HG03565 (cell line): ENCODE measurements at regions not wholly inside any gene's neighbourhood (a gene's known extent, or its start where the extent isn't known, plus 50 kb on each side); places are given as distances from the start of the nearest gene placed in this dataset.

Experiments used
- ATAC-seq: cut with Tn5 transposase; IDR thresholded peaks from one replicate; pipeline ENCODE4 v1.9.1; 2021; ENCODE audit warnings: mild to moderate bottlenecking, moderate library complexity; ENCODE audit not compliant: unreplicated experiment

DNA sequence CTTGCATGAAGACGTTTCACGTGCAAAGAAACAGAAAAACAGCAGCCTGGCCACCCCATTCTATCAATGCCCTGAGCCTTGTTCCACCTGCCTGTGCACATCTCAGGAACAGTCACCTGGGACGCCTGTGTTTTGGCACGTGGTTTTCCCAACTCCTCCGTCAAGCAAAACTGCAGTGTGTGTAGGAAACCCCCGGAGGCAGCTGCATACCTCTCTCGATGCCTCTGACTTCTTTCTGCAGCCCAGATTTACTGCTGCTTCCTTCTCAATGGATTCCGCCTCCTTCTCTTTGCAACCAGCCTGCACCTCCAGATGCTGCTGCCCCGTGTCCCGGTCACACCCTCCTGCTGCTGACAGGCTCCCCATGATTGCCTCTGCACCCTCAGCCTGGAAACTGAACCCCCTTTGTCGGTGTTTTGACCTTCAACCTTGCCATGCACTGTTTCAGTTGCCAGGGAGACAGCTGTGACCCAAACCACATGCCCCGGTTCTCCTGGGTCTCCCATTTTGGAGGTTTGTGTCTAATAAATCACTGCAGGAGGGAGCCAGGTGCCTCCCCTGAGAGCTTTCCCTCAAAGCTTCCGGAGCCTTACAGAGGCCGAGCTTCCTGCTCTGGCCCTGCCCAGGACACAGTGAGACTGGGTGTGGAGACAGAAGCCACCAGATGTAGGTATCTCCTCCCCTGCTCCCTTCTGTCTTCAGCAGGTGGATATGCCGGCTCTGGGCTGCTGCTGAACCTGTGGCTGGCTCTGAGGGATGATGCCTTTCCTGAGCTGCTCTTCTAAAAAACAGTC is 395.5 kb upstream of the IRX1 start:
- no peak for ATAC-seq

DNA sequence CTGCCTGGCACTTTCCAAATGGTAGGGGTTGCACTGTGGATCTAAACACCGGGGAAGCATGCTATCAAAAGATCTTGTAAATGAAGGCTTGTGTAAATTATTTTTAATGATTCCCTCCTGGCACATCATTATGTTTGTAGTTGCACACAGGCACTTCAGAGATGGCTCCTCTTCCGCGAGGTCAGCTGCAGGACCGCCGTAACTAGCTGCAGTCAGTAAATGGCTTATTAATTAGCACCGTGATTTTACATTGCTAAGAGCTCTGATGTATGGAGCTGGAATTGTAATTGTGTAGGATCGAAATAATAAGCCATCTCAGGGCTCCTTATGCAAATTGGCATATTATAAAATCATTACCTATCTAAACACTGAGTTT is 397.6 kb upstream of the IRX1 start:
- ATAC-seq: no peak

DNA sequence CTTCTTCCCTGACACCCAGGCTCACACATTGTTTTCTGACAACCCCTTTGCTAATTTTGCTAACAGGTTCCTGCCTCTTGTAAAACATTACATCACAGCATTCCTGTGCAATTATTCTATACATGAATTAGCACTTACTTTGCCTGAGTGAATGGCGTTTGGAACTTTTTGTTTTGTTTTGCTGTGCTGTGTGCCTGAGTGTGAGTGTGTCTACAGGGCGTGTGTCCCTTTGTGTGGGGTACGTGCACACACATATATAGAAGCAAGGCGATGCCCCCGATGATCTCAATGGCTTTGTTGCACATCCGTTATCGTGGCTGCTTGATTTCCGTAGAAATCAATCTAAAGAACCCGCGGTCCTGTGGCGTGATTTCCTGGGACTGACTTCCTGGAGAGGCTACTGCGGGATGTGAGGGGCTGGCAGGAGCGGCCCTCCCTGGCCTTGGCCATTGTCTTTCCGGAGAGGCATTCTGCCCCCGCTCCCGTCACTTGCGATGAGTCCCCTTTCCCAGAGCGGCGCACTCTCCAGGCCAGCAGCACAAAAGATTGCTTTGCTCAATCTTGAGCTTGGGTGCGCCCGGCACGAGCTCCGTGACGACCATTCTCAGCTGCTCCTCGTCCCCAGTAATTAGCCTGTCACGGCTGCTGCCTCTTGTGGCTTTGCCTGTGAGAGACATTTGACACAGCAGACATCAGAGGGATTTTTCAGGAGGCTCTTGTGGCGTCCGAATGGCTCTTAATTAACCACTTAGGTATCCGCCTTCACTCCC is 398.1 kb upstream of the IRX1 start:
- no peak for ATAC-seq

DNA sequence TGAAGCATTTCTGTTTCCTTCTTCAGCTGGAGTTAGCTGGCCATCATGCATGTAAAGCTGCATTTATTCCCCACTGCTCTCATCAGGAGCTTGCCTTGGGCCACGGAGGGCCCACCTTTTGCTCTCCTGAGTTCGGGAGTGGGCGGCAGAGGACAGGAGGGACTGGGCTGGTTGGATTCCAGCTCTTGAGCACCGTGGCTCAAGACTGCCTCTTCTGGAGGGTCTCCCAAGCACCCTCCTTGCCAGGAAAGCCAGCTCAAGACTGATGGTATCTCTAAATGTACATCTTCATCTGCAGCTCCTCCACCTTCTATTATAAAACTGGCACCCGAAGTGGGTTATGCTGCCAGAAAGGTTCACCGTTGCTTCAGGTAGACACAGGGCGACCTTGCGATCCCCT is 399.6 kb upstream of the IRX1 start:
- ATAC-seq: no peak

DNA sequence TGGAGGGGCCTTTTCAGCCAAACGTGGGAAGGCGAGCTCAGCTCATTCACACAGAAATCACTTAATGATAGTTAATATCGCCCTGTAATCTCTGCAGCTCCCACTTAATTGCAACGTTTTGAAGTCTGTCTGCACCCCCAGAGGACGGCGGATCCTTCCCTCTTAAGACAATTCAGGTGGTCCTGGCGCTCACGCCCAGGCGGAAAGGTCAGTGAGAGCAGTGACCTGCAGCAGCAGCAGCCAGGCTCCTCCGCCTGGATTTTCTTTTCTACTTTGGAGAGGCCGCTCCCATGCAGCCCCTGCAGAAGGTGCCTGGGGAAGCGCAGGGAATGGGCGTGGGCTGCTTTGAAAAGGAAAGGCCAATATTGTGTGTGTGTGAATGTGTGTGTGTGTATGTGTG is 400.9 kb upstream of the IRX1 start:
- ATAC-seq: no peak

DNA sequence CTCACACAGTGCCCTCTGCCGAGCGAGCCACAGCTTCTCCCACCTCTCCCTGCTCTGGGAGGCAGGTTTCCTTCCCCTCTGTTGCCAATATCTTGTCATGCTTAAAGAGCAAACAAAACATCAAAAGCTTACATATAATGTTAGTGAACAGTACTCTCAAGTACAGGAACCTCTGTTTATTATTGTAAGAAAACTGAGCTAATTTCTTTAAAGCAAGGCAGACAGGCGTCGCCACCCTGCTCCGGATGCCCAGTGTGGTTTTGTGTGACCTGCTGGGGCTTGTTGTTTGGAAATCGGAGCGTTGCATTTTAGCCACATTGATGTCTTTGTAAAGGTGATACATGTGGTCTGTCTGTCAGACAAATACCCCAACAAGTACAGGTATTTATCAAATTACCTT is 401.4 kb upstream of the IRX1 start:
- no peak for ATAC-seq

DNA sequence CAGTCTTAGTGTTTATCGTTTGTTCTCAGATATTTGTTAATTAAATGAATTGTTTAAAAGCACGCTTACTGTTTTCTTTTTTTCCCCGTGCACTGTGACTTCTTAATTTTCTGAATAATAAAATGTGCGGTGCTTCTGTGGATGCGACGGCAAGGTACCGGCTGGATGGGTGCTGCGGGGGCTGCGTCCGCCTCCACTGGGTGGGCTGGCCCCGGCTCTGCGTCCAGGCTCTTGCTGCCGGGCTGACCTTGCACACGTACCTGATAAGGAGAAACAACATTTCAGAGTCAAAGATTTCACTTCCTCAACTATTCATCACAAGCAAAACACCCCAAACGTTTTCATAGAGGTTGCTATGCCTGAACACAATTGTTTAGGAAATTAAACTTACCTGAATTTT is 404.0 kb upstream of the IRX1 start:
- ATAC-seq: no peak

DNA sequence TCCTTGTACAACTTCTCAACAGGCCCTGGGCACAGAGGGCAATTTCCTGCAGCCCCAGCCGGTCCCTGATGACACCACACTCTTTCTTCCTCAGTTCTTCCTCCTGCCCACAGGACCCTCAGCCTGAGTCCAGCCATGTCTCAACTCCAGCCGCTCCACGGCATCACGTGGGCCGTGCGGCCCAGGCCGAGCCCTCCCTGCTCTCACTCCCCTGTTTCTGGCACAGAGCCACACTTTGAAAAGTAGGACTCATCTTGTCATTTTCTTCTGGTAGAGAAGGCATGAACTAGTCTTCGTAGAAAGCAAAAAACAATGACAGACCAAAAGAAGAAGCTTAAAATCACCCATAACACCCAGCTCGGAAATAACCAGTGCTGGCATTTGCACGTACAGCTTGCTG is 404.7 kb upstream of the IRX1 start:
- ATAC-seq: no peak

DNA sequence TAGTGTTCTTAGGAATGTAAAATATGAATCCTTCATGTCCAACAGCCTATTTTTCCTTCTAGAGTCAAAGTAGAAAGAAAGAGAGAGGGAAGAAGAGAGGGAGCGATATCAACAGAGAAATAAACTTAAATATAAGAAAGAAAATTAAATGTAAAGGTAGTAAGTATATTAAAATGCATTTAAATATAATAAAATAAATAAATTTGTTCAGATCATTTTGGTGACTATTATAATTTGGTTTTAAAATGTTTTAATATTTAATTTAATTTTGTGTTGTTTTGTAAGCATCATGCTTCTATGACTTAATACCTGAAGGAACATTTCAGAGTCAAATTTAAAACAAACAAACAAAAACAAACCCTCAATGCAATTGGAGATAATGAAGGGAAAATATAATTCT is 405.2 kb upstream of the IRX1 start:
- ATAC-seq: no peak

DNA sequence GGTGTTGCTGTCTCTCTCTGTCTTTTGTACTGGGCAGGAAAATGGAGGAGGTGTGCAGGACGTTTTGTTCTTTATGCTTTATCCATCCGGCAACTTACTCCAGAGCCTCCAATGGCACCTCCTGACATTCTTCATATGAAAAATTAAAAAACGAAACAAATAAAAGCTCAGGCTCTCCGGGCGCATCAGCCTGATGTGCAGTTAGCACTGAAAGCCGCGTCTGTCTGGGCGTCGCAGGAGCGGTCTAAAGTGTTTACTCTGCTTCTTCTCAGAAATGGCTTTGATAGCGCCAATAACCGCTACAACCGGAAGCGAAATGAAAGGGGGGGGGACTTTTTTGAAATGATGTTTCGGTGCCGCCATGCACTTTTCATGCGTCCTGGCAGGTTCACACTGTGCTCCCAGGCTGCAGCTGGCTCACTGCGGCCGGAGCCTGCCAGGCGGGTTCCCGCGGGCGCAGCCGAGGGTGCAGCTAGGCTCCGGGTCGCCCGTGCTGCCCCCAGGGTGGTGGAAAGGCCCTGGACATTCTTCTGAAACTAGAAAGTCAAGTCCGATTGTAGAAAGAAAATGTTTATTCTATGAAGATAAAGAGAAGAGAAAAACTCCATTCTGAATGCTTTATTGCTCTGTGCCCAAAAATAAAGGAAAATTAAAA is 407.7 kb upstream of the IRX1 start:
- no peak for ATAC-seq

DNA sequence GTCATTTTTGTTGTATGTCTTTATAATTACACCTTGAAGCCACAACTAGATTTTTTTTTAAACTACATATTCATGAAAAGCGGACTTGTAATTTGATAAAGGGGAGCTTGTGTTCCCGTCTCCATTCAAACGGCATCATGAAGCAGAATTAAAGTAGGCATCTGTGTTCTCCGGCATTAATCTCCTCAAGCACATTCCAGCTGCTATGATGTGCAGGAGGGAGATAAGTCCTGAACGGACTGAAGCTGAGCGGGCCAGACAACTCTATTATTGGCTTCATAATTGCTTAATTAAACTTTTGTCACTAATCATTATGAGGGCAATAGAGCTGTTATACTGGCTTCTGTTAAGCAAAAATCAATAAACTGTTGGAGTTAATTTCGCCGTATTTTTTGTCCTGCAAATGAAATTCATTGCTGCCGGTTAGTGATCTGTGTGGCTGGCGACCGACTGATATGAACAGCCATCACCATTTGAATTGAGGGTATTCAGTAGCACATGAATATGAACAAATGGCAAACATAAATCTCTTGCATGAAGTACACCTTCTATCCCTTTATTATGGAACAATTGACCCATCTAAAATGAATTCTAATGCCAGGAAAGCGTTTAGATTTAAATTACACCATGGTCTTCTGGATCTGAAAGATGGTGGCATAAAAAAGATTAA is 408.8 kb upstream of the IRX1 start:
- no peak for ATAC-seq

DNA sequence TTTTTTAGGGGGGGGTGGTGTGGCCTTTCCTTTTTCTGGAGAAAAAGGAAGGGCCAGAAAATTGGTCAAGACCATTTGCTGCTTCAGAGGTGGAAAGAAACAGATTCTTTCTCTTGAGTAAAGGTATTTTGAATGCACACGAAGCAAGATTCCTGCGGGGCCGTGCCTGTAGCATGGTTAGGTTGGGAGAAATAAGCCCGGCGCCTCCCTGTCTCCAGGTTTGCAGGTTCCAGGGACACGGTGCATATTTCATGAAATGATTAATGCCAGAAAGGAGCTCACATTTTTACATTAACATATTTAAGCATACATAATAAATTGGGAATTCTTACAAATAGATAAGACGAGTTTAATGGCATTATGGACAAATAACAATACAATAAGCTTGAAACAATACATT is 409.5 kb upstream of the IRX1 start:
- ATAC-seq: no peak

DNA sequence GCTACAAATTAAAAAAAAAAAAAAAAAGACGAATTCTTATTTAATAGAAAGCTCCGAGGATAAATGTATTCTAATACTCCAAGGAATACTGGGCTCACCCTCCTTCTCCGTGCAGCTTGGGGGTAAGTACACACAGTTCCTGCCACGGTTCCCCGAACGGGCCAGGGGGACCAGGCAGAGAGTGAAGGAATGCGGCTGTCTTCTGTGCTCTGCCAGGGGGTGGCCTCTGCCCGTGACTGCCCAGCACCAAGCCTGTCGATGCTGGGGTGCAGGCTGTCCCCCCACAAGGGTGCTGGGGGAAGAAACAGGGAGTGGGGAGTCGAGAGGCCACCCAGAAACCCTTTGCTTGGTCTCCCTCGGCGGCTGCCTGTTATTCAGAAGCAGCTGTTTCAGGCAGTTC is 410.1 kb upstream of the IRX1 start:
- no peak for ATAC-seq

DNA sequence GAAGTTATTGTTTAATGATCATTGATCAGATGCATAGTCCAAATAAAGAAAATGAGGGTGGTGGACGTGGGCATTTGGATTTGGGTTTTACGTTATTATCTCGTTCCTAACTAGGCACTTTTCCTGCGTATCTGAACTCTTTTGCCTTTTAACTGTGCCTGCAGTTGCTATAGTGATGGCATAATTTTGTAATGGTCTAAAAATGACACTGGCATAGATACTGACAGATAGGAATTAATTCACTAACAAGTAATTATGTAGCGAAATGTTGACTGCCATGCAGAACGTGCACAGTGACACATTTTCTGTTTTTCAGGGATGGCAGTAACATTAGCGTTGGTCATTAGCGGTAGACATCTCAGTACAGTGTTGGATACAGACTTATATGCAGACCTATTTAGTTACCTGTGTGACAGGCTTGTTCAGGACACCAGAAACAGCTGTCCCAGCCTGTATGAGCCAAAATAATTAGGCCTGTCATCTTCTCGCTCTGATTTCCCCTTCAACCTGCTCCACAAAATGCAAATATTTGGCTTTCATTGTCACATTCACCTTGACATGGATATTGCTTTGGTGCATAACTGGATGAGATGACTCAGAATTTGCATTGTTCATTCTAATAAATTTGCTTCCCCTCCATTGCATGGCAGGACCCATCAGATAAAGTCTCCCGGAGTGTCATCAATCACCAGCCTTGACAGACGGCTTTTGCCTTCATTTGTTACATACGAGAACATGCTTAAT is 413.3 kb upstream of the IRX1 start:
- ATAC-seq: no peak

DNA sequence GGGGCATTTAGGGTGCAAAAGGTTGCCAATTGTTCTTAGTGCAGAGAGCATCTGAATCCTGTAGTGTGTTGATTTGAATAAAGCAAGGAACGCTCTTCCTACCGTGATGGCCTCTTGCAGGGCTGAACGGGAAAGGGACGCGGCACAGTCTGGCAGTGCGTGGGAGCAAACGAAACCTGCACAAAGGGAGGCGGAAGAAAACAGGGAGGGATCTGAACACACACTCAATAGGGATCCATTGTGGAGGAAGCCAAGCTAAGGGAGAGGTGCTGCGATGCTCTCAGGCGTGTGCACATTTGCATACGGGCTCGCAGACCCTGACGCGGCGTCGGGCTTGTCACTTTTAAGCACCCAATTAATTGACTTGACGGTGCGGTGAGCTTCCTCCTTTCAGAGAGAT is 414.0 kb upstream of the IRX1 start:
- ATAC-seq: no peak

DNA sequence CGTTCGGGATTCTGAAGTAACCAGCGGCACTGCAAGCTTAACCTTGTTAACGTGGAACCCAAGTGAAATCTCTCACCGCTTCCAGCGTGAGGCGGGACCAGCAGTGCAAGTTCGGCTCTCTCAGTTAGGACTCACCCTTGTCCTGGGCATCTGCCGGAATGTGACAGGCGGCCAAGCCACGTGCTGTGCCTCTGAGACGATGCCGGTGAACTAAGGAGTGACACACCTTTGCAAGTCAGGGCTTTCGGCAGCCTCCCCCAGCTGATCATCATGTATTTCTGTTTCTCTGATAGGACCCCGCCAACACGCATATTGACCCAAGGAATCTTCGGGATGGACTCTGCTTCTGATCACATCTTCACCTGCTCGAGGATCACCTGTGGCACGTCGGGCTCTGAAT is 415.0 kb upstream of the IRX1 start:
- no peak for ATAC-seq

DNA sequence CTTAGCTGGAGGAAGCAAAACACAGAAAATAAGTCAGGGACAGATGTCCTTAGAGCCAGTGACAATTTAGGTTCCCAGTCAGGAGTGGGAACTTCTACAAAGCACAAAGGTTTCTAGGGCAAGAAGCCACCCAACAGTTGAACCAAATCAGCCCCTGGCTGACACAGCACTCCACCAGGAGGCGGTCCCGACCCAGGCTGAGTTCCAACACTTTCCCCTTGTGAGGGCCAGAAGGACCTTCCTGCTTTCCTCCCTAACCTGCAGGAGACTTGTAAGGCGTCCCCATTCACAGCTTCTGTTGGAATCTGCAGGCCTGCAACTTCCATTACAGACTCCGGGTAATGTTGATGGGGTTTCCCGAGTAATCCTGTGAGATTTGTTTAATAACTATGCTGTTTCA is 416.4 kb upstream of the IRX1 start:
- ATAC-seq: no peak

DNA sequence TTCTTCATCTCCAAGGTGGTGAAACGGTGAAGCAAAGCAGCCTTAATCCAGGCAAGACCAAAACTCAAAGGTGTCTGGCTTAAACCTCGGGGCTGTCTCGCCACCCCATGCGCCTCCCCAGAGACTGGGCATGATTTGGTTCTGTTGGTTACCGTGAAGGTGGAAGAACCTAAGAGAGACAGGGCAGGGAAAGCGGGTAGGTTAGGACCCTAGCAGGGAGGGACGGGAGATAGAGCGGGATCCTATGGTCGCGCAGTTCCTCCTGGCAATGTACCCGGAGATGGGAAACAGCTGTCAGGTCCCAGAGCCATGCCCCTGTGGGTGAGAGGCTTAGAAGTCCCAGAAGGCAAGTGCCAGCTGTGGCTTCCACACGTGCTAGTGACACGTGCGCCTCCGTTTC is 418.3 kb upstream of the IRX1 start:
- no peak for ATAC-seq

DNA sequence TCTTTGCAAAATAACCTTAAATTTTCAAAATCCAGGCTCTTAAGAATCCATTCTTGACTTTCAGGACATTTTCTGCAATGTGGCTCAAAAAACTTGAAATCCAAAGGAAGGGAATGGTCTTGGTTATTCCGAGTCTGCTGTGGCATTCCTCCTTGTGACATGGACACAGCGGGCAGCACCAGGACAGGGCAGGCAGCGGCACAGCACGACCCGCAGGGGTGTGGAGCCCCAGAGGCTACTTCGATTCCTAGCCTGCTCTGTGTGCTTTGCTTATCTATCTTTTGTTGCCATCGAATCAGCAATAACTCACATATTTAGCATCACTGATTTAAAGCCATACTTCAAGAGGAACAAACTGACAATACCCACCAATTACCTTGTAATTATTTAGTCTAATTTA is 420.2 kb upstream of the IRX1 start:
- ATAC-seq: no peak

DNA sequence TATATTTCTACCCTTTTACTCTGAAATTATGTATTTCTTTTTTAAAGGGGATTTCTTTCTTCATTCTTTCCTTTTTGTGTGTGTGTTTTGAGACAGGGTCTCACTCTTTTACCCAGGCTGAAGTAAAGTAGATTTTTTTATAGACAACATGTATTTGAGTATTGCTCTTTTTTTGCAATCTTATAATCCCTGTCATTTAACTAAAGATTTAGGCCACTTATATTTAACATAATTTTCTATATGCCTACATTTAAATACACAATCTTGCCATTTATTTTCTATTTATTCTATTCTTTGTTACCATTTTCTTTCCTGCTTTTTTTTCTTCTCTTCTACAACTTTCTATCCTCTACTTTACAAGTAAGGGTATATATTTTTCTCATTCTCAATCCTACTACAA is 416.0 kb upstream of the IRX2 start:
- no peak for ATAC-seq

DNA sequence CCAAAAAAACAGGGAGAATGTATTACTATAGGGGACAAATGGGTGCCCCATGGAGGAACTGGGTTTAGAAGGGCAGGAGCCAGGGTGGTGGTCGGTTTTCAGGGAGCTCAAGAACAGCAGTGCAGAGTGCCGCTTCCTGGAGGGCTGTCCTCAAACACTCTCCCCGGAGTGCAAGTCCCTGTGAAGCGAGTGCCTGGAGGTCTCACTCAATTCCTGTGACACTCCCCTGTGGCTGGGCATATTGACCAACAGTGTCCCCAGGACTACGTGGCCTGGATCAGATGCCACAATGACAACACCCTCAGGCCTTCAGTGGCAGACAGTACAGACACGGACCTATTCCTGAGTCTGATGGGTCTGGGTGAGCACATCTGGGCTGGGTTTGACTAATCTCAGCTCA is 412.1 kb upstream of the IRX2 start:
- ATAC-seq: no peak
